ENCODE measurements at regions not wholly inside any gene's neighbourhood (a gene's known extent, or its start where the extent isn't known, plus 50 kb on each side); places are given as distances from the start of the nearest gene placed in this dataset.

- TF ChIP-seq CTCF (IDR thresholded peaks at IDR 0.05) (no peak), POLR2A (IDR thresholded peaks at IDR 0.05) (no peak)
These were observed 68.3 kb upstream of the RC3H1 start for GRCh38 chr1:174090471-174090870.

All from body of pancreas (tissue), 4 donors.